Adrenal gland (tissue), 5 donors: ENCODE measurements at regions not wholly inside any gene's neighbourhood (a gene's known extent, or its start where the extent isn't known, plus 50 kb on each side); places are given as distances from the start of the nearest gene placed in this dataset.

Experiments used
- POLR2A ChIP-seq, 2 donors: fragments of 450-650 bp; IDR thresholded peaks; one replicate each; pipeline ENCODE4 v1.6.1; 2017; ENCODE audit warnings: antibody characterized with exemption in 2 of 2, mild to moderate bottlenecking in 2 of 2, moderate library complexity in 1 of 2
- TF ChIP-seq, protein P1 (sequence below), 6 experiments: fragments of 450-650 bp in 4 of 6; fragments of 200-600 bp in 2 of 6; sonication (generic) in 1 of 6; IDR thresholded peaks; 1 replicate in 5 of 6; 2 replicates in 1 of 6; pipeline versions ENCODE4 v1.5.1 to v1.8.0; 2016 to 2021; ENCODE audit warnings: antibody characterized with exemption in 6 of 6, mild to moderate bottlenecking in 2 of 6, moderate library complexity in 1 of 6
- donor health status: DM: no; HTN: no; CAD: no.

DNA sequence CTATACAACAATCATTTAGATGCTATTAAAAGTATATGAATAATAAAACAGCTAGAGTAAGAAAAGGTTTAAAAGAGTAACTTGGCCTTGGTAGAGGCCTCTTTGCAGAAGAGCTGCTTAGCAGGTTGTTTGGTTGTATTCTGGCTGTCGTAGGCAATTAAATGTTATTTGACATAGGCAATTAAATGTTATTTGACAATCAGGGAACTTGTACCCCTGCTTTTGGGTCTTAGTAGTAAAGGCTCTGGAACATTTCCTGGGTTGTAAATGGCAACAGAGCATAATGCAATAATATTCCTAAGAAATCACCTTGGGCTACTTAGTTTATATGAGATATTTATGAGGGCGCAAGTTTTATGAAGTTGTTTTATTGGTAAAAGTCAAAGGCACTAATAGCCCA lies 84.4 kb upstream of the SLC28A3 start:
- no peak for TF ChIP-seq POLR2A (IDR thresholded peaks at IDR 0.05)
- TF ChIP-seq, protein P1, sequence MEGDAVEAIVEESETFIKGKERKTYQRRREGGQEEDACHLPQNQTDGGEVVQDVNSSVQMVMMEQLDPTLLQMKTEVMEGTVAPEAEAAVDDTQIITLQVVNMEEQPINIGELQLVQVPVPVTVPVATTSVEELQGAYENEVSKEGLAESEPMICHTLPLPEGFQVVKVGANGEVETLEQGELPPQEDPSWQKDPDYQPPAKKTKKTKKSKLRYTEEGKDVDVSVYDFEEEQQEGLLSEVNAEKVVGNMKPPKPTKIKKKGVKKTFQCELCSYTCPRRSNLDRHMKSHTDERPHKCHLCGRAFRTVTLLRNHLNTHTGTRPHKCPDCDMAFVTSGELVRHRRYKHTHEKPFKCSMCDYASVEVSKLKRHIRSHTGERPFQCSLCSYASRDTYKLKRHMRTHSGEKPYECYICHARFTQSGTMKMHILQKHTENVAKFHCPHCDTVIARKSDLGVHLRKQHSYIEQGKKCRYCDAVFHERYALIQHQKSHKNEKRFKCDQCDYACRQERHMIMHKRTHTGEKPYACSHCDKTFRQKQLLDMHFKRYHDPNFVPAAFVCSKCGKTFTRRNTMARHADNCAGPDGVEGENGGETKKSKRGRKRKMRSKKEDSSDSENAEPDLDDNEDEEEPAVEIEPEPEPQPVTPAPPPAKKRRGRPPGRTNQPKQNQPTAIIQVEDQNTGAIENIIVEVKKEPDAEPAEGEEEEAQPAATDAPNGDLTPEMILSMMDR (IDR thresholded peaks at IDR 0.05): no peak
